NCI-H748 (cell line): ENCODE measurements at regions not wholly inside any gene's neighbourhood (a gene's known extent, or its start where the extent isn't known, plus 50 kb on each side); places are given as distances from the start of the nearest gene placed in this dataset.

Source experiments
- DNase-seq: peaks from one replicate; lab custom pipeline; 2025; ENCODE audit not compliant: unreplicated experiment; lab: John Stamatoyannopoulos, UW

DNA sequence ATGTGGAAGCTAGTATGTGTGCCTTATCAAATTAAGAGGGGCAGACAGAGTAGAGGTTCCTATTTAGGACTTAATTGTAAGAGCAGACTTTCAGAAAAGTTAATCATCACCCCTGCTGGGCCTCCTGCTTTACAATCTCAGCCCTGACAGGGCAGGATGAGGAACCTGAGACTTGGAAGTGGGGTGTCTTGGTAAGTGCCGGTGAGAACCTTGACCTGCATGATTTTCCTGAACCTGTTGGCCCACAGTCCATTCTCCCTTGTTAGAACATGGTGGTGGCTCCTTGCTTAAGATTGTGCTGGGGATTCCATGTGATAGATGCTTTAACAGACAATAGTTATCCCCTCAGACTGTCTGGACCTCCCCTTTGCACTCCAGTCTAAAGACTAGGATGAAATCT is 141.7 kb upstream of the TMEM72 start:
- no peak for DNase-seq

DNA sequence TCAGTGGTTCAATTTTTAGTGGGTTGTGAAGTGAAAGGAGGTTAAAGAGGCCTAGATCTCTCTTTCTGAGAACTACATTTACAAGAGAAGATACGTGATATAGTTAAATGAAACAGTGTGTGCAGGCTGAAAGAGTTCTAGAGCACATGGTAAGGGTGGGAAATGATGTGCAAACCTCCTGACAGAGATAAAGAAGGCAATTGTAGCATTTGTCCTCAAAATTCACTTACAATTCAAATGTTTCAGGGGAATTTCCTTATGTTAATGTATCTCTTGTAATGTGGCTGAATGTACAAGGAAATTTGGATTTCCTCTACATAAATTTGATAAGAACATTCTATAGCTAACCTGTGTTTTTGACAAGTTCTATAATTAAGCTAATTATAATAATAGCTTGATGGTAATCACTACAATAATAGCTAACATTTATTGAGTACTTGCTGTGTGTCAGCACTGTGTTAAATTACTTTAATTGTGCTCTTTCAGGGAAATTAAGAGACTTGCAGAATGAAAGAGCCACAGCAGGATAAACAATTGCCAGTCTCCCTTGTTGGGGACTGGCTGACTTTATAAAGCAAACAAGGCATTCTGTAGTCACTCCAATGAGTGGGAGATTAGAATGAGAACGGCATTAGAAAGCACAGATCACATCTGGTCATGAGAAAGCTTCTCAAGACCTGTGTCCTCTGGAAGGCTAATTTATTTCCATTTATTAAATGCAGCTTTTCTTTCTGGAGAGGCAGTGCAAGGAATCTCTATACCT is 139.7 kb upstream of the TMEM72 start:
- peak; percentile 93 for DNase-seq

DNA sequence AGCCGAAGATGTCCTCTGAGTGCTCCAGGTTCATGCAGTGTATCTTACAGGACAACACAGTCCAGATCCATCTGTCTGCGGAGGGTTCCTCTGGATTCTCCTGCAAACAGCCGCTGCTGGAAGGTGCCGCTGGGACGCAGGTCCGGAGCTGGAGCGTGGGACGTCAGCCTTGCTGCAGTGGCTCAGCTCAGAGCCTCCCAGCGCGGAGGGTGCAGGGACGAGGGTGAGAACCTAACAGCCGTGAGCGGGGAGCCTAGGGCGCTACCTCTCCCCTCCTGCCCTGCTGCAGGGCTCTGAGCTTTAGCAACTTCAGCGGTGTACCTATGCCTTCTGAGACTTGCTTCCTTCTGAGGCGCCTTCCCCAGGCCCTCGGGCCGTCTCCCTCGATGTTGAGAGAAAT is 137.6 kb upstream of the TMEM72 start:
- DNase-seq = no peak

DNA sequence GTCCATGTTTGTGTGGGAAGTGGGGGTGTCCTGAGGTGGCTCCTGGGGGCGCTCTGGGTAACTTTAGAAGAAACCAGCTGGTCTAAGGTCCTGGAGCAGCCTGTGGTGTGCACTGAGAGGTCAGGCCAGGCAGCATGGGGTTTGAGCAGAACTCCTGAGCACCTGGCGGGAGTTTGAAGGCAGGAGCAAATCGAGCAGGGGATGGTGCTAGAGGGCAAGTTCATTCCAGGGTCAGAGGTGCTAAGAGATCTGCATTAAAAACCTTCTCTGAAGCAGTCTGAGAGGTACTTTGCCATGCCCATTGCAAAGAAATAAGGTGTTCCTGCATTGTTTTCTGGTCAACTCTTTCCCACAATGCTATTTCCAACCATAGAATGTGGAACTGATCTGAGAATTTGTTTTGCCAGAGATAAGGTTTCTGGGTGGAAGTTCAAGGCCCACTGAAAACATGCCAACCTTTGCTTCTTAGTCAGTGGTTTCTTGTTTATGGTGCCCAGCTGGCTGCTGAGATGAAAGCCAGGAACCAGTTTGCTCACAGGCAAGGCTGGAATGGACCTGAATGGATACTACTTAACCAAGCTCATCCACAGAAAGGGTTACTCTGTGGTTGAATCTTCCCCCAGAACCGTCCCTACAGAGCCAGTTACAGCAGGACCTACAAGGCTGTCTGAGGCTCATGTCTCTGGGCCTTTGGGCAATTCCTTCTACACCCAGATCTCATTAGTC is 136.3 kb upstream of the TMEM72 start:
- DNase-seq = no peak

DNA sequence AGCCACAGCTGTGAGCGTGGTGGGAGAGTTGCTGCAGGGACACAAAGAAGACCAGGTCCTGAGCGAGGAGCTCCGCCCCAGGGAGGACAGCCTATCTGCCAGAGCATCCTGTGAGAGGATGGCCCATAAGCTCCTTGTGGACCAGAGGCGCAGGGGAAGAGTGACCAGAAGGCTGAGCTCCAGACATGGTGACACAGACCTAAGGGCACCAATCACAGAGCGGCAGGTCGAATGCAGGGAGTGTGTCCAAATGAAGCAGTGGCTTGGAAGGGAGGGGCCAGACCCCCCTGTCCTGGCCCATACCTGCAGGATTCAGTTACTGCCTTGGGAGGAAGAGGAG is 135.8 kb upstream of the TMEM72 start:
- DNase-seq = no peak

DNA sequence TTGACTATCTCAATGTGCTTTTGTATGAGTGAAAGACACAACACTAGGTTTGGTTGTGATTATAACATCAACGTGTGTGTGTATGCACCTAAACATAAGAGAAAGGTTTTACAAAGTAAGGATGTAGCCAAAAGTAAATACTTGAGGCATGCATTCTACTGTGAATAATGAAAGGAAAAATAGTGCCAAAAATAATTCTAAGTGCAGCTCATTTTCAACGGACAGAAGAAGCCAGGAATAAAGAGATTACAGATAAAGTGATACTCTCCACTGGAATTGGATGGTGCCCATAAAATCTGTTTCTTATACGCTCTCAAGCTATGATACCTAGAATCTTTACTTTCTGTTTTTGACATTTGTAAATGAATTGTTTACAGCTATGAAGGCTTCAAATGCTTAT is 135.0 kb upstream of the TMEM72 start:
- DNase-seq = no peak

DNA sequence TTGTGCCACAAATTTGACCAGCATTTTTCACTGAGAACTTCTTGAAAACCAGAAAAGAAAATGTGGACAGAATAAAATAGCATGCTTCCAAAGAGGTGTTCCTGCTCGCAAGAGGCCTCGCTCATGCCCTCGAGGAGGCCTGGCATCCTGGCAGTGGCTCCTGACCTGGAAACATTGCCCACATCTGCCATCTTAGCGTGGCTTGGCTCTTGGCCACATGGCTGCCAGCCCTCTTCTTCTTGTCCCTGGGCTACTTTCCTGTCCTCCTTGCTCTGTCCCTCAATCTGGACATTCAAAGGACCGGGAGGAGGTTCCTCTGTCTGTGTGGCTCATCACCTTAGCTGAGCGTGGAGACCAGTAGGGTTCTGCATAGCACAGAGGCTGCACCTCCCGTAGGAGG is 131.6 kb upstream of the TMEM72 start:
- DNase-seq = no peak

DNA sequence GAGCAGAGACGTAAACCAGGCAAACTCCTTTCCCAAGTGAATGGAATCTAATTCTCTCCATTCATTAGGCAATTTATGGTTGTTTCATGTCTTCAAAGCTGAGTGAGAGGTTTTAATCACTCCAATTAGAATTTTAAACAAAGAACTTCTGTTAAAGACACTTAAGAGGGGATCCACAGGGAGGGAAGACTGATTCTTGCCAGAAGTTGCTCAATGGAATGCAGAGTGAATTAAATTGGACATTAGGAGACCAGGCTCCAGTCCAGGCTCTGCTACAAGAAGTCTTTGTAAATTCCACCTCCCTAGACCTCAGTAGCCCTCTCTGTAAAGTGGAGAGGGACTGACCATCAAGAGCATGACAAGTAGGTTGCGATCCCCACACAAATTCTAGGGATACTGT is 130.7 kb upstream of the TMEM72 start:
- no peak for DNase-seq

DNA sequence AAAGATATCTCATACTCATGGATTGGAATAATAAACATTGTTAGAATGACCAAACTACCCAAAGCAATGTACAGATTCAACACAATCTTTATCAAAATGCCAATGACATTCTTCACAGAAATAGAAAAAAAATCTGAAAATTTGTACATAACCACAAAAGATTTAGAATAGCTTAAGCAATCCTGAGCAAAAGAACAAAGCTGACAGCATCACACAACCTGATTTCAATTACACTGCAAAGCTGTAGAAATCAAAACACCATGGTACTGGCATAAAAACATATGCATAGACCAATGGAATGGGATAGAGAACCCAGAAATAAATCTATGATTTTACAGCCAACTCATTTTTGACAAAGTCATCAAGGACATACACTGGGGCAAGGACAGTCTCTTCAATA is 130.0 kb upstream of the TMEM72 start:
- no peak for DNase-seq

DNA sequence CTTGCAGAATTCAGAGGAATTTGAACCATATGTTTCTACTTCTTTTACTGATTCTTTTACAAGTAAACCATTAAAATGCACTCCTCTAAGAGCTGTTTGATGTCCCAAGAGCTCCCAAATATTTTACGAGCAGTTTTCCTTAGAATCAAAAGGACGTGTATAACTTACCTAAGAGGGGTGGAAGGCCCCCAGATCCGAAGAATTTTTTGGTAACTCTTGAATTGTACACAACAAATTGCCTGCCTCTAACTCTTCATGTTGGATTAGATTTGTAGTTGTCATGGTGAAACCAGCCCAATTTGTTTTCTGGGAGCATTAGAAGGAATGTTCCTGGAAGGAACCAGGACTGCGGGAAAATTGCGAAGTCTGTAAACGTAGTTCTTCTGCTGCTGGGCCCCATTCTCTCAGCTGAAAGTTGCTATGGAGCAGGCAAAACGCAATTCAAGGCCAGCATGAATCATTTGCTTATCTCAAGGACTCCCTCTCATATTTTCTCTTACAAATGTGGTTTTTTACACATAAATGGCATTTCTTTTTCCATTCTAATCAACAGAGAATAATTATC is 124.8 kb upstream of the TMEM72 start:
- no peak for DNase-seq

DNA sequence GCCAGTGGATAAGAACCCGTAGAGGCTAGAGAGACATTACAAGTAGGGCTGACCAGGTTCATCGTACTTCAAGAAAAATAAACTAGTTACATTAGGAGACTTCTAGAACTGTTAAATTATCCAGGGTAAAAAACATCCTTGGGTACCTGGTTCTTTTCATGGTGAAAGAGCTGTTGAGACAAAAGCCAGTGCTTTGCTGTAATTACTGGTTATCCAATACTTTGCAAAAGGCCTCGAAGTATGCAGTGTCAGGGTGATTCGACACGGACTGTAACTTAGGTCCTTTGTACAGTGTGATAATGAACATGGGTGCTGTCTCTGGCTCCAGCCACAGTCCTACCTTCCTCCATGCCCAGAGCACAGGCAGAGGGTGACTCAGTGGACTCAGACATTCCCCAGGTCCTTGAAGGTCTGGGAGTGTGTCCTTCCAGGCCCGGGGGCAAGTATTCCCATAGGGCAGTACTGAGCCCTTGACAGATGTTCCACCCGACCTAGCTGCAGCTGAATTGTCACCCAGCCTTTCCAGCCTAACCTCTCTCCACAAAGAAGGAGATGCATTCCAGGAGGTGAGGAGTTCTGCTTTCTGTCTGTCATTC is 123.6 kb upstream of the TMEM72 start:
- DNase-seq = no peak

DNA sequence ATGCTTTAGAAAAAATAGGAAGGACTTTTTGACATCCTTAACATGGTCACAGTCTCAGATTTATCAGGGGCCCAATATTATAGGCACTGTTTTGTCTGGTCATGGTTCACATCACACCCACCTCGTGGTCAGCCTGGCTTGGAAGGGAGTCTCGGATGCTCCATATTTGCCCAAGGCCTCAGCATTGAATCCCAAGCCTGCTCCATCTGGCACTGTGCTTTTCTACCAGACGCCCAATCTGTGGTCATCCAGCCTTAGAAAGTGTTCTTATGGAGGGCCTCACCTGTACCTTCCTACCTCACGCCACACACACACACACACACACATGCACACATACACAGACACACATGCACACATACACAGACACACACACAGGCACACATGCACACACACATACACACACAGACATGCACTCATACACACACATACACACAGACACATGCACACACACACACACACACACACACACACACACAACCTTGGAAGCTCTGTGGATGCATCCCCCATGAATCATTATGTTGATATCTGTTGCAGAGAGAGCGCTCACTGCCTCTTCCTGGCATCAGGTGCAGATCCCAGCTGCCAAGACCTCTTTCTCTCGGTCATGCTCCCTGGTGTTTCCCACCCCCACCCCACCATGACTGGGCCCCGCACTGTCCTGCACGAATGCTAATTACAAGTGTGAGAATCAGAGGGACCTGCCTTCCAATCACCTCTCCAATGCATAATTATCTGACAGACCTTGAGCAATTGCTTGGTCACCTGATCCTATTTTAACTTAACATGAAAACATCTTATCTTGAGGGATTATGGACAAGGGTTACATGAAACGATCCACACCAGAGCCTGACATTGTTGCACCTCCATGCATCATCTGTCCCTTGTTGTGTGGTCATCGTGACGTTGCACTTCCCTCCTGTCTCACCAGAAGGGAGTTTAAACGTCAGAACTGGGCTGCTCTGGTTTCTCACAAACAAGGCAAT is 122.7 kb upstream of the TMEM72 start:
- DNase-seq = no peak

DNA sequence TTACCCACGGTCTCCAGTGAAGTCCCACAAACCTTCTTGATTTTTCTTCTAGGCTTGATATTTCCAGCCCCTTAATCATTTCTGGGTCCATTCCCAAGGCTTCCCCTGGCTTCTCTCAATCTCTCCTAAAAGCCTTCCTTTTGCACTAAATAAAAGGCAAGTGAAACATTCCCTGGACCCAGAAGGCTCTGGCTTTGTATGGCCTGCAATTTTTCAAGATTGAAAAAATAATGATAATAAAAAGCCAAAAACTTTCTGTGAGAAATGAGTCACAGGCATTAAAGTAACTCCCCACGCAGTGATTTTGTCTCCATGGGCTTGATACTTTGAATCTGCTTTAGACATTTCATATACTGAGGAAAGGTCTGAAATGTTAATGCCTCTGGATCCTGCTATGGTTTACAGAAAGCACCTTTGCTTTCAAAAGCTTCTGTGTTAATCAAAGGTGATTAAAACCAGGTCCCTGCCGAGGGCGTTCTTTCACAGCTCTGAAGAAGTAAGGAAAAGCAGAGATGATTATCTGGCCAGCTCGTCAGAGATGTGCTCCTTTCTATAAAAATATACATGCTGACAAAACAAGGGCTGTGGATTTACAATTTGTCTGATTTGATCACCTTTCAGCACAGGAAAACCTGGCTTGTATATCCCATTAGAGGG is 118.9 kb upstream of the TMEM72 start:
- DNase-seq = no peak

DNA sequence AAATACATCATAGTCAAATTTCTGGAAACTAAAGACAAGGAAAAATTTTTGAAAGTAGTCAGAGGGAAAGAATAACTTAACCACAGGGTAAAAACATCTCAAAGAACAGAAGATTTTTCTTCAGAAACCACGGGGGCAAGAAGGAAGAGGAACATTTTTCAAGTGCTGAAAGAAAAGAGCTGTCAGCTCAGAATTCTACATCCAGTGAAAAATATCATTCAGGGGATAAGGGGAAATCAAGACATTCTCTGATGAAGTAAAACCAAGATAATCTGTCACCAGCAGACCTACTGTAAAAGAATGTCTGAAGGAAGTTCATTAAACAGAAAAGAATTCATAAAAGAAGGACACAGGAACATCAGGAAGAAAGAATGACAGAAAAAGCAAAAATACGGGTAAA is 111.2 kb upstream of the TMEM72 start:
- no peak for DNase-seq

DNA sequence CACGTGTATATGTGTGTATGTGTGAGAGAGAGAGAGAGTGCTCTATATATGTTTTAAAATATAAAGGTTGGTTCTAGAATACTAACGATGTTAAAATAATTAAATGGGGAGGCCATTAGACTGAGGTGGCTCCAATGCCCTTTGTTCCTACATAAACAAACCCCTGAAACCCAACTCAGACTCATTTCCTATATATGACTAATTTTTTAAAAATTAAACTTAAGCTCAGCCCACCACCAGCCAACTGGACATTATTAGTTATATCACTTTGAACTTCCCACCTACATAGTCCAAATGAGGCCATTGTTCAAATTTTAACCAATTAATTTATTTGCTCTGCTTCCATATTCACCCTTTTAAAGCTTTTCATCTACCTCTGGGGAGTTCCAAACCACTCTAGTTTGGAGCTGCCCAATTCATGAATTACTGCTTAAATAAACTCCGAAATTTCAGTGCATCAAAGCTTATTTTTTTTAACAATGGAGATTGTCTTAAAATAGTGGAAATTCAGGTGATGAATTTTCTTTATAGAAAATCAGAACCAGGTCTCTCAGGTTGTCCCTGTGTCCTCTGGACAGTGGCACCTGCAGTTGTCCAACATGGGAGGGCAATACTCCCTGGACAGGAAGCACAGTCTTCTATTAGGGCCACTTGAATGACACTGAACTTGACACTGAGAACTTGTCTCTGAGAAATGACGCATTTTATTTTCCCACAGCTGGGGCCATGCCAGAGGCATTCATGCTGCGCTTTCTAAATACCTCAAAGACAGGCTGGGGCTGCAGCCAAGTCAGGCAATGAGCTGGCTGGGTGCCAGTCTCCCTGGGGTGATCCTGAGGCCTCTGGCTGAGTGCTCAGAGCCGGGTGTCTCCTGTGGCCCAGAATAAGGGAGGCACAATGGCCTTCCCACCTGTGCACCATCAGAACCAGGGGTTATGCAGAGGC is 109.5 kb upstream of the TMEM72 start:
- peak; percentile 65 for DNase-seq

DNA sequence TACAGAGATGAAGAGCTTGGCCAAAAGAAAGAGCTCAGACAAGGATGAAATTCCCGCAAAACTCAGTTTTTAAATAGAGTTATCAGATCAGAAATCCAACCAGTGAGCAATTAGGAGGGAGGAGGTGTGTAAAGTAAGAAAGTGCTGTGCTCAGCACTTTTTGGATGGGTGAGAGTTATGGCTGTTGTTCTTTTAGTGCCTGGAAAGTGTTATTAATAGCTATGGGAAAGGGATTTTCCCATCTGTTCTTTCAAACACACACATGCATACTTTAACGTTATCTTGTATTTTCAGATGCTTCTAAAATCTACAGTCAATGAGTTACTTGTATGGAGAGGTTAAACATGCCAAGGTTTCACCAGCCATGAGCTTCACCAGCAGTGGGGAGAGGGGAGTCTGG is 107.3 kb upstream of the TMEM72 start:
- no peak for DNase-seq

DNA sequence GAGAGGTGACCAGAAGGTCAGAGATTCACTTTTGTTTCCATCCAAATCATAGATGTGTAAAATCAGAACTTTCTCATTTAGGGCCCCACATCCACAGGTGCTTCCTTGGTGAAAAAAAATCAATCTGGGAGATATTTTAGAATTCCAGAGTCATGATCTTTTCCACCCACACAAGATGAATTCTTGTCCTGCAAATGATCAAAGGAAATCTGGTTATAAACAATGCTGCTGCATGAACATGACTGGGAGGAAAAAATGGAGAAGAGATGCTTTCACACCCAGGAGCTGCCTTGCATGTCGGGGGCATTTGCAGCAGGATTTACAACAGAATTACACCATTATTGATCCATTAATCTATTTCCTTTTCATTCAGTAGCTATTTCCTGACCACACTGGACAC is 106.5 kb upstream of the TMEM72 start:
- no peak for DNase-seq

DNA sequence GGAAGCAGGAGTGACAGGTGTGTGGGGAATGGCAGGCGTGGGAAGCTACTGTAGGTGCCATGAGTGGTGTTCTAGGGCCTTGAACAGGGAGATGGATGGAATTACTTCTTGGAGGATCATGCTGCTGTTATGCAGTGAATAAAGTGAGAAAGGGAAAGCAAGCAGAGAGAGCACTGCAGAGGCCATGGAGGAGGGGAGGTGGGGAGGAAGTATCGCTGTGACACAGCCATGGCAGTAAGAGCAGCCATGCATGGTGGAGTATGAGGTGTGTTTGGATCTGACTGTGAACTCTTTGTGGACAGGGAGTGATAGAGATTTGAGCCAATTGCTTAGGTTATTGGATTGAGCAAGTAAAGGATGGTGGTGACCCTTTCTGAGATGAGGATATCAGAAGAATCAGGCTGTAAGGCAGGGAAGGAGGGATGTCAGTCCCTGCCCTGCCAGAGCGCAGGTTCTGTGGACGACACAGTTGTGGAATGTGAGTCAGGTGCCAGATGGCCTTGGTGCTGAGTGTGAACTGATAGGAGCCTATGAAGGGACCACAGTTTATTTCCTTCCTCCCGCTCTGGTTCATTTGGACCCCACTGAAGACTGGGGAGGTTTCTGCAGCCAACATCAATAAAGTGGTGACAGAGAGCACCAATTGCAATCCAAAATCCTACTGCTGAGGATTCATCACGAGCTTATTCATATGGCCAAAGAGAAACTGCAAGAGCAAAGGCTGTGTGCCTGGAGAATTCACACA is 105.5 kb upstream of the TMEM72 start:
- DNase-seq = no peak

DNA sequence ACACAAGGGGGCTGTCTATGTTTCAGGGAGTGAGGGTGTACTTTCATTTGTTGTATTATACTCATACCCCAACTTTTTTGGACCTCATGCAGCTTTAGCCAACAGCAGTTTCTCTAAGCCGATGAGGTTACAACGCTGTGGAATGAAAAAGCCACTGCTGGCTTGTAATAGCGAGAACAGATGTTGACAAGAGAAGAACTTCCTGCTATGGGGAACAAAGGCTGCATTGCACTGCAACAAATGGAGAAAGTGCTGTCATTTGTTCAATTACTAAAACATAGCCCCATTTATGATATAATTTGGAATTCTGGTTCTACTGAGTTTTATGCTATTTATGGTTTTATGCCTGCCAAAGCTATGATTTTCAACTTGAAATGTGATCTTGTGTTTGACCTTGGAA is 104.2 kb upstream of the TMEM72 start:
- no peak for DNase-seq
